GM06990 (cell line): ENCODE measurements at regions not wholly inside any gene's neighbourhood (a gene's known extent, or its start where the extent isn't known, plus 50 kb on each side); places are given as distances from the start of the nearest gene placed in this dataset.

Experiments used
- DNase-seq: peaks from one replicate; pipeline ENCODE4 v3.0.0-alpha.2; 2011; ENCODE audit not compliant: insufficient read length; ENCODE audit errors: extremely low read depth
- H3K27me3 ChIP-seq: replicated peaks from 2 replicates; pipeline ENCODE4 v1.6.0; 2011; ENCODE audit warnings: low read length; ENCODE audit not compliant: control insufficient read depth, insufficient read depth
- H3K36me3 ChIP-seq: 2 replicates; pipeline ENCODE4 v1.5.1; 2011; ENCODE audit warnings: low read length; ENCODE audit not compliant: control insufficient read depth, insufficient read depth
- H3K4me3 ChIP-seq: replicated peaks from 2 replicates; pipeline ENCODE4 v1.5.1; 2011; ENCODE audit warnings: low read depth, mild to moderate bottlenecking, control low read depth, low read length
- TF ChIP-seq, protein P1 (sequence below): IDR thresholded peaks from 2 replicates; pipeline ENCODE4 v1.5.1; 2011; ENCODE audit warnings: low read length, control low read depth, mild to moderate bottlenecking, inconsistent platforms; ENCODE audit not compliant: insufficient read depth, poor library complexity, severe bottlenecking

DNA sequence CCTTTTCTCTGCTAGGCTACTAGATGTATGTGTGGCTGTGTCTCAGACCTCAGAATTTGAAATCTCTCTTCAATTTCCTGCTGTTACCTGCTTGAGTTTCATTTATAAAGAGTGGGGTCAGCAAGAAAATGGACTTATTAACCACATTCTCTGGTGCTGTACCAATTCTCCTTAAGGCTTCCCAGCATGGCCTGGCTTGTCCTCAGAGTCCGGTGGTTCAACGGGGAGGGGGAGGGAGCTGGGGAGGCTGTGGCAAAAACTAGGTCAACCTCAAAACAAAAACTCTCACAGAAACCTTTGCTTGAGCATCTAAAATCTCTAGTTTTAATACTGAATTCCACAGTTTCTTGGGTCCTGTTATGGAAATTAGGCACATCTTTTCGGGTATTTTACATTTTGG, 389.1 kb upstream of the COBL start:
- Histone ChIP-seq H3K27me3 (no peaks in the 10 kb centered on the region), H3K36me3 (no peaks in the 10 kb centered on the region), H3K4me3 (no peak overlapping the region)
- TF ChIP-seq, protein P1, sequence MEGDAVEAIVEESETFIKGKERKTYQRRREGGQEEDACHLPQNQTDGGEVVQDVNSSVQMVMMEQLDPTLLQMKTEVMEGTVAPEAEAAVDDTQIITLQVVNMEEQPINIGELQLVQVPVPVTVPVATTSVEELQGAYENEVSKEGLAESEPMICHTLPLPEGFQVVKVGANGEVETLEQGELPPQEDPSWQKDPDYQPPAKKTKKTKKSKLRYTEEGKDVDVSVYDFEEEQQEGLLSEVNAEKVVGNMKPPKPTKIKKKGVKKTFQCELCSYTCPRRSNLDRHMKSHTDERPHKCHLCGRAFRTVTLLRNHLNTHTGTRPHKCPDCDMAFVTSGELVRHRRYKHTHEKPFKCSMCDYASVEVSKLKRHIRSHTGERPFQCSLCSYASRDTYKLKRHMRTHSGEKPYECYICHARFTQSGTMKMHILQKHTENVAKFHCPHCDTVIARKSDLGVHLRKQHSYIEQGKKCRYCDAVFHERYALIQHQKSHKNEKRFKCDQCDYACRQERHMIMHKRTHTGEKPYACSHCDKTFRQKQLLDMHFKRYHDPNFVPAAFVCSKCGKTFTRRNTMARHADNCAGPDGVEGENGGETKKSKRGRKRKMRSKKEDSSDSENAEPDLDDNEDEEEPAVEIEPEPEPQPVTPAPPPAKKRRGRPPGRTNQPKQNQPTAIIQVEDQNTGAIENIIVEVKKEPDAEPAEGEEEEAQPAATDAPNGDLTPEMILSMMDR: no peak
- no peak for DNase-seq

DNA sequence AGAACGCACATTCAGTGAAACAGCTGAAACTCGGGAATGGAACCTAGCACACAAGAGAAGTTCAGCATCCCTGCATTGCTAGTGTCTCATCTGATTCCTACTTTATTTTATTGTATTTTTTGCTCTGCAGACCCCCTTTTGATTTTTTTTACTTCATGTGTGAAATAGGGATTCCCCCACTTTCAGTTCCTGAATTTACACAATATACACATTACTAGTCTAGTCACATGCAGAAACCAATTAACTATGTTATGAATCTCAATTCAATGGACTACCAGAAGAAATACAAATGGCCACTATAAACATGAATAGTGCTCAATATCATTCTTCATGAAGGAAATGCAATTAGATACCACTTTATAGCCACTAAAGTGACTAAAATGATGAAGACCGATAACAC, 386.1 kb upstream of the COBL start:
- no peak overlapping the region for H3K4me3 ChIP-seq
- TF ChIP-seq, protein P1: no peak
- H3K36me3 ChIP-seq: no peaks in the 10 kb centered on the region
- DNase-seq: no peak
- no peaks in the 10 kb centered on the region for H3K27me3 ChIP-seq

DNA sequence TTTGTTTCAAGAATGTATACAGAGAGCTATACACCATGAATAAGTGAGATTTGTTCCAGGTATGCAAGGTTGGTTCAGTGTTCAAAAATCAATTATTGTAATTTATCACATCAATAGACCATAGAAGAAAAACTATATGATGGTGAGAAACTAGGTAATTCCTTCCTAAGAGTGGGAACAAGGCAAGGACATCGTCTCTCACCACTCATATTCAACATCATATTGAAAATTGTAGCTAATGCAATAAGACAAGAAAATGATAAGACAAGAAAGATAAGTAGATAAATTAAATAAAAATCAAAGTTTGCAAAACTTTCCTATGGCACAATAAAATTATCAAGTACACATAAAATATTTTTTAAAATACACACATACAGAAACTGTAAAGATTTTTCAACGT, 385.3 kb upstream of the COBL start:
- Histone ChIP-seq H3K27me3 (no peaks in the 10 kb centered on the region), H3K36me3 (no peaks in the 10 kb centered on the region), H3K4me3 (no peak overlapping the region)
- no peak for DNase-seq
- TF ChIP-seq, protein P1: no peak

DNA sequence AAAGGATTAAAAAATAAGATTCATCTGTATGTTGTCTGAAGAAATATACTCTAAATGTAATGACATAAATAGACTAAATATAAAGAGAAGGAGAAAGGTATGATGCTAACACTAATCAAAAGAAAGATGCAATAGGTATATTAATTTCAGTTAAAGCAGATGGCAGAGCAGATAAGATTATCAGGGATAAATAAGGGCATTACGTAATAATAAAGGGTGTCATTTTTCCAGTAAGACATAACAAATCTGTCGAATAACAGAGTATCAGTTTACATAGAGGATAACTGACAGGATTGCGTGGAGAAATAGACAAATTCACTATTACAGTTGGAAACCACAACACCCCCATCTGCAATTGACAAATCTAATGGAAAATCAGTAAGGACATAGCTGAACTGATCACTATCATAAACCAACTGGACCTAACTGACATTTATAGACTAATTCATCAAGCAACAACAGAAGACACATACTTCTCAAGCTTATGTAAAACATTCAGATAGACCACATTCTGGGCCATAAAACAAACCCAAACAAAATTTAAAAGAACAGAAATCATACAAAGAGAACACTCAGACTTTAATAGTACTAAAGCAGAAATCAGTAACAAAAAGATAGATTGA, 384.1 kb upstream of the COBL start:
- no peak for DNase-seq
- Histone ChIP-seq H3K36me3 (no peaks in the 10 kb centered on the region), H3K27me3 (no peaks in the 10 kb centered on the region), H3K4me3 (no peak overlapping the region)
- TF ChIP-seq, protein P1: no peak

DNA sequence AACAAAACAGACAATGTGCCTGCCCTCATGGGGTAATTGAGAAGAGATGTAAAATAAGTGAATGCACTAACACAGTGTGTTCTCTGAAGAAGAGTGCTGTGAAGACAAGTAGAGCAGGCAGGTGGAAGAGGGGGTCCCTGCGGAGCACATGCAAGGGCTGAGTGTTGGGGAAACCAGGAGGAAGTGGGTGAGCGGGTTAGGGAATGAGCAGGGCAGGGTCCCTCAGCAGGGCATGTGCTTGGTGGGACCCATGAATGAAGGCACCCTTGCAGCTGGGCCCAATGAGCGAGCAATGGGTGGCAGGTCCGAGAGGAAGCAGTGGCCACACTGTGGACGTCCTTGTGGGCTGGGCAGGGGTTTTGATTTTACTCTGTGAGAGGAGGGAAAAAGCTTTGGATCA, 376.6 kb upstream of the COBL start:
- no peaks in the 10 kb centered on the region for H3K36me3 ChIP-seq
- DNase-seq: no peak
- H3K27me3 ChIP-seq: no peaks in the 10 kb centered on the region
- no peak overlapping the region for H3K4me3 ChIP-seq
- TF ChIP-seq, protein P1: no peak

DNA sequence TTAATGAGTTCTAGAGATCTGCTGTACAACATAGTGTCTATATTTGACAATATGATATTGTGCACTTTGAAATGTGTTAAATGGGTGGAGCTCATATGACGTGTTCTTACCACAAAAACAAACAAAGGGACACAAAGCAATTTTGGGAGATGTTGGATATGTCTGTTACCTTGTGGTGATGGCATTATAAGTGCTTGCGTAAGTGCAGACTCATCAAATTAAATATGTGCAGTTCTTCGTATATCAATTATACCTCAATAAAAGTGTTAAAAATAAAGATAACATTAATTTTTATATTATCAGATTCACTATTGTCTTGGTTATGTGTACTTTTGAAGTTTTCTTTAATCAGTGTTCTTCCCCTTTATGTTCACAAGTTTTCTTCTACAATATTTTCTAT, 372.9 kb upstream of the COBL start:
- no peaks in the 10 kb centered on the region for H3K27me3 ChIP-seq
- TF ChIP-seq, protein P1: no peak
- no peaks in the 10 kb centered on the region for H3K36me3 ChIP-seq
- H3K4me3 ChIP-seq: no peak overlapping the region
- no peak for DNase-seq
